Skeletal muscle tissue (tissue), 3 donors: ENCODE measurements at regions not wholly inside any gene's neighbourhood (a gene's known extent, or its start where the extent isn't known, plus 50 kb on each side); places are given as distances from the start of the nearest gene placed in this dataset.

Experiments used
- H3K27ac ChIP-seq: one replicate; pipeline ENCODE4 v1.7.0; 2013; ENCODE audit warnings: mild to moderate bottlenecking, low read depth, low read length, inconsistent platforms
- H3K27me3 ChIP-seq, 3 donors: one replicate each; pipeline ENCODE4 v1.7.0; 2013; ENCODE audit warnings: low read length in 3 of 3; ENCODE audit not compliant: control insufficient read depth in 3 of 3, insufficient read depth in 3 of 3
- H3K36me3 ChIP-seq, 3 donors: one replicate each; pipeline ENCODE4 v1.7.0; 2013; ENCODE audit warnings: low read length in 3 of 3; ENCODE audit not compliant: control insufficient read depth in 3 of 3, insufficient read depth in 3 of 3
- H3K4me1 ChIP-seq, 3 donors: one replicate each; pipeline ENCODE4 v1.7.0; 2013; ENCODE audit warnings: low read length in 3 of 3, mild to moderate bottlenecking in 3 of 3; ENCODE audit not compliant: control insufficient read depth in 3 of 3, insufficient read depth in 3 of 3
- H3K4me3 ChIP-seq, 3 donors: one replicate each; pipeline ENCODE4 v1.7.0; 2013; ENCODE audit warnings: low read length in 3 of 3
- H3K9ac ChIP-seq, 3 donors: one replicate each; pipeline ENCODE4 v1.7.0; 2013; ENCODE audit warnings: low read length in 3 of 3, mild to moderate bottlenecking in 3 of 3, moderate library complexity in 2 of 3, low read depth in 1 of 3
- H3K9me3 ChIP-seq, 3 donors: one replicate each; pipeline ENCODE4 v1.7.0; 2013; ENCODE audit warnings: low read length in 3 of 3; ENCODE audit not compliant: control insufficient read depth in 3 of 3
- donor health status: Osteomylitis.

DNA sequence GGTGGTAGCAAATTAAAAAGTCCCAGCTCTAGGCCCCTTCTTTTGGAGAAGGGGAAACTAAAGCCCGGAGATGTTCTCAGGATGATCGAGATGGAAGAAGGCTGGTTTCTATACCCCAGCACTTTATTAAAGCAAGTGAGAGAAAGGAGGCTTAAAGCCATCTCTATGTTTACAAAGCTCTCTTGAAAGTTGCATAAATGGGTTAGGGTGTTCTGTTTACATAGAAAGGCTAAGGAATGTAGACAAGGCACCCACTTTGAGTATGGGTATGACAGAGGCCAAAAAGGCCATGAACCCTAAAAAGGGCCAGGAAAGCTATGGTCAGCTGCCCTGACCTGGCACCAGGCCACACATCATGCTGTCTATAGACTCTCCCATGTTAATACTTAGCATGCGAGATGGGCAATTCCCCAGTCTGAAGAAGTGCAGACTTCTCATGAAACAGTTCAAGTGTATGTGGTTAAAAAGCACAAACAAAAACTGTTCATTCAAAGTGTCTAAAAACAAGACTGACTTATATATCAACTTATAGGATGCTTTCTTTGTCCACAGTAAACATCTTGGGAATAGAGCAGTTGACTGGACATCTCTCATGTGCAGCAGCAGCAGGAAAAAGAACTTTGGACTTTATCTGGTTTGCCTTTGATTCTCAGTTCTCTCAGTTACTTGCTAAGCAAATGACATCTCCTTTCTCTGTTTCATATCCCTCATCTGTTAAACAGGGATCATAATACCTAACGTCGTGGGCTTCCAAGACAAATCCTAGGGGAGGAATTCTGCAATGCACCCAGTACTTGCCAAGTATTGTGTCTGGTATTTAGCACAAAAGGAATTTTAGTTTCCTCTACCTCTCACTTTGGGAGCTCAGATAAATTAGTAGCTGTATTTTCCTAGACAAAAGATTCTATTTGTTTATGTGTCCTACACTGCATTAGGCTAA, 521.6 kb downstream of the PLPP3 start:
- Histone ChIP-seq H3K36me3 (no peaks in the 10 kb centered on the region), H3K27ac (no peak overlapping the region), H3K4me1 (peaks cover 0 to 4% (median 0%) of the 10 kb centered on the region in 3 donors)

DNA sequence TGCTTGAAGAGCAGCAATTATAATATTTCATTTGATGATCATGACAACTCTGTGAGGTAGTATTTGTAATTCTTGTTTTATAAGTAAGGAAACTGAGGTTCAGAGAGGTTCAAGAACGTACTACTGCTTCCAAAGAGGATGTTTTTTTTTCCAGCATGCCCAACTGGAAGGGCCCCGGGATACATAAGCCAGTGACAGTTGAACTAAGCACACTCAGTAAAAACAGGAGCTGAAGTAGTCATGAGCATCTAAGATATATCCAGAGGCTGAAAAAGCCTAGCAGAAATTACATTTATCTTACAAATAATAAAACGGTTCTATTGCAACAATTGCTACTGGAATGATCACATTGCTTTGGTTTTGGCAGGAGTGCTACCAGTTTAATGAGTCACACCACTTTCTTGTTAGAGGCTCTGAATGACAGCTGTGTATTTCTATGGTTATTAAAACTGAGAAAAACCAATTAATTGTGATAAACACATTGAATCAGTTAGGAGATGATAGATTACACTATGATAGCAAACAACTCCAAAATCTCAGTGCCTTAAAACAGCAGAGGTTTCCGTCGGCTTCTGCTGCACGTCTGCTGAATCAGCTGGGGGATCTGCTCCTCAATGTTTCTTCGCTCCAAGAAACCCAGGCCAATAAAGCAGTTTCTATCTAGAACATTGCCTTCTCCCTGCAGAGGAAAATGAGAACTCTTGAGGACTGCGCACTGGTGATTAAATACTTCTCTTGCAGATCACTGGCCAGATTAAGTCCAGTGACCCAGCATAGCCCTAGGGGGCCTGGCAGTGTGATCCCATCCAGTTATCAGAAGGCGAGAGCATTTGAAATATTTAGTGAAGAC, 522.7 kb downstream of the PLPP3 start:
- Histone ChIP-seq H3K4me1 (peaks cover 0 to 4% (median 0%) of the 10 kb centered on the region in 3 donors), H3K27ac (no peak overlapping the region), H3K4me3 (no peak overlapping the region), H3K9me3 (no peaks in the 10 kb centered on the region), H3K36me3 (no peaks in the 10 kb centered on the region), H3K9ac (no peak overlapping the region), H3K27me3 (no peaks in the 10 kb centered on the region)

More for the DNA sequence above, 521.6 kb downstream of the PLPP3 start:
- Histone ChIP-seq H3K27me3 (no peaks in the 10 kb centered on the region), H3K9me3 (no peaks in the 10 kb centered on the region), H3K9ac (no peak overlapping the region), H3K4me3 (no peak overlapping the region)

DNA sequence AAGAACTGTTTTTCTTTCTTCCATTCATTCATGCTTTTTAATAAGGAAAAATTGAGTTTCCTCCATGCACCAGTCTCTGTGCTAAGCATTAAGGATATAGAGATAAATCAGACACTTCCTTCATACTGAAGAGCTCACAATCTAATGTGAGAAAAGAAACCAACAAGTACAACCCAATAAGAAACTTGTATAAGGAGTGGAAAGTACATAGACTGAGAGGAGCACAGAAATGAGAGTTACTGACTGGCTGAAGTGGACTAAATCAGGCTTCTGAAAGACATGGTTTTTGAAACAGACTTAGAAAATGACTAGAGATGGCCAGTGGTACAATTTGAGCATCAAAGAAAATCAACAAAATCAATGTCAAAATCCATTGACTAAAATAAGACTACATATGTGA, 524.4 kb downstream of the PLPP3 start:
- H3K9ac ChIP-seq: no peak overlapping the region
- no peaks in the 10 kb centered on the region for H3K27me3 ChIP-seq
- H3K27ac ChIP-seq: no peak overlapping the region
- no peak overlapping the region for H3K4me3 ChIP-seq
- no peaks in the 10 kb centered on the region for H3K36me3 ChIP-seq
- H3K9me3 ChIP-seq: no peaks in the 10 kb centered on the region
- peaks cover 0 to 4% (median 0%) of the 10 kb centered on the region in 3 donors for H3K4me1 ChIP-seq

- Histone ChIP-seq H3K27me3 (no peaks in the 10 kb centered on the region), H3K36me3 (no peaks in the 10 kb centered on the region), H3K9me3 (no peaks in the 10 kb centered on the region), H3K4me1 (no peaks in the 10 kb centered on the region), H3K27ac (no peak overlapping the region), H3K4me3 (no peak overlapping the region), H3K9ac (no peak overlapping the region)
Measured at GRCh38 chr1:56052041-56052440, 527.3 kb downstream of the PLPP3 start.

- H3K4me1 ChIP-seq: no peaks in the 10 kb centered on the region
- no peaks in the 10 kb centered on the region for H3K36me3 ChIP-seq
- H3K9ac ChIP-seq: no peak overlapping the region
- no peaks in the 10 kb centered on the region for H3K9me3 ChIP-seq
- H3K27ac ChIP-seq: no peak overlapping the region
- H3K27me3 ChIP-seq: no peaks in the 10 kb centered on the region
- H3K4me3 ChIP-seq: no peak overlapping the region
Measured at GRCh38 chr1:56050911-56051310, 528.5 kb downstream of the PLPP3 start.

GRCh38 chr1:56045477-56045876, 533.9 kb downstream of the PLPP3 start:
- Histone ChIP-seq H3K9me3 (no peaks in the 10 kb centered on the region), H3K4me1 (no peaks in the 10 kb centered on the region), H3K9ac (no peak overlapping the region), H3K27ac (no peak overlapping the region), H3K27me3 (no peaks in the 10 kb centered on the region), H3K4me3 (no peak overlapping the region), H3K36me3 (no peaks in the 10 kb centered on the region)

DNA sequence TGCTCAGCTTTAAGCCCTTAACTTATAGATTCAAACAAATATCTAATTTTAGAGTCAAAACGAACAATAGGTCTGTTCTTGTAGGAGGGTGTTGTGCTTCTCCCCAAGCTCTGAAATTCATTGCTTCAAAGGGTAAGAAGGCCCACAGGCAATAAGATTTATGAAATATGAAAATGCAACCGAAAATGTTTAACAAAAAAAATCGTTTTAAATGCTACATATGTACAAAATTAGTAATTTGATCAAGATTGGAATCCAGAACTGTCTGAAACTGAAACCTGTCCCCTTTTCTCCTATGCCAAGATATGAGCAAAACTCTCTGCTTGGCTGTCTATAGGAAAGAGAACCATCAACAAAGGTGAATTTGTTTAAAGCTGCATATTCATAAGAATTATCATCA, 534.3 kb downstream of the PLPP3 start:
- Histone ChIP-seq H3K27me3 (no peaks in the 10 kb centered on the region), H3K9ac (no peak overlapping the region), H3K36me3 (no peaks in the 10 kb centered on the region), H3K4me1 (no peaks in the 10 kb centered on the region), H3K4me3 (no peak overlapping the region), H3K27ac (no peak overlapping the region), H3K9me3 (no peaks in the 10 kb centered on the region)

DNA sequence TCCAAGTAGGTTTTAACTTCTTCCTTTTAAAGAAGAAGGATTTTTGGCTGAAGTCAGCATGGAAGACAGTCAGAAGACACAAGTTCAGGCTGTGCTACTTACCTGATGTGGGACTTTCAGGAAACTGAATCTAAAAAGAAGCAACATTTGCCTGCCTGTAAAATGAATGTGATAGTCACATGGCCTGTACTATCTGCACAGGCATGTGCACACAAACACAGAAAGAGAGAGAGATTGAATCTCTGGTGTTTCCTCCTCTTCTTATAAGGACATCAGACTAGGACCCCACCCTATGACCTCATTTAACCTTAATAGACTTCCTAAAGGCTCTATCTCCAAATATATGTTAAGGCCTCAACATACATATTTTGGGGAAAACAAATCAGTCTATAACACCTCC, 542.9 kb downstream of the PLPP3 start:
- H3K9ac ChIP-seq: no peak overlapping the region
- H3K9me3 ChIP-seq: no peaks in the 10 kb centered on the region
- no peaks in the 10 kb centered on the region for H3K27me3 ChIP-seq
- no peak overlapping the region for H3K4me3 ChIP-seq
- no peaks in the 10 kb centered on the region for H3K36me3 ChIP-seq
- H3K4me1 ChIP-seq: peaks cover 0 to 4% (median 0%) of the 10 kb centered on the region in 3 donors
- H3K27ac ChIP-seq: no peak overlapping the region

GRCh38 chr1:56034847-56035481, 544.4 kb downstream of the PLPP3 start:
- no peak overlapping the region for H3K9ac ChIP-seq
- peaks cover 0 to 4% (median 0%) of the 10 kb centered on the region in 3 donors for H3K4me1 ChIP-seq
- no peak overlapping the region for H3K27ac ChIP-seq
- no peaks in the 10 kb centered on the region for H3K27me3 ChIP-seq
- no peaks in the 10 kb centered on the region for H3K36me3 ChIP-seq
- H3K9me3 ChIP-seq: no peaks in the 10 kb centered on the region
- H3K4me3 ChIP-seq: no peak overlapping the region
